MM.1S (cell line): ENCODE measurements at regions not wholly inside any gene's neighbourhood (a gene's known extent, or its start where the extent isn't known, plus 50 kb on each side); places are given as distances from the start of the nearest gene placed in this dataset.

ENCODE experiments used
- DNase-seq: peaks from one replicate; pipeline ENCODE4 v3.0.0-alpha.2; 2015
- H2AFZ ChIP-seq: fragments of 300-600 bp; sonication (generic); 2 replicates; pipeline ENCODE4 v1.6.0; 2016; ENCODE audit warnings: antibody characterized with exemption, low read length
- H3F3A ChIP-seq: fragments of 300-600 bp; sonication (generic); 2 replicates; pipeline ENCODE4 v1.6.1; 2016; ENCODE audit warnings: mild to moderate bottlenecking, antibody characterized with exemption, low read length, moderate library complexity, mixed read lengths; ENCODE audit not compliant: insufficient read depth
- H3K27ac ChIP-seq: fragments of 300-600 bp; sonication (generic); 2 replicates; pipeline ENCODE4 v1.5.1; 2016; ENCODE audit warnings: mild to moderate bottlenecking, low read length
- H3K27me3 ChIP-seq: fragments of 300-600 bp; sonication (generic); replicated peaks from 2 replicates; pipeline ENCODE4 v1.6.0; 2016; ENCODE audit warnings: low read length; ENCODE audit not compliant: insufficient read depth
- H3K36me3 ChIP-seq: fragments of 300-600 bp; sonication (generic); replicated peaks from 2 replicates; pipeline ENCODE4 v1.6.1; 2016; ENCODE audit warnings: mild to moderate bottlenecking, low read length, mixed read lengths; ENCODE audit not compliant: insufficient read depth
- H3K4me1 ChIP-seq: fragments of 300-600 bp; sonication (generic); 2 replicates; pipeline ENCODE4 v1.6.1; 2016; ENCODE audit warnings: low read length, mixed read lengths
- H3K4me2 ChIP-seq: fragments of 300-600 bp; sonication (generic); 2 replicates; pipeline ENCODE4 v1.6.0; 2016; ENCODE audit warnings: low read depth, low read length
- H3K4me3 ChIP-seq: fragments of 300-600 bp; sonication (generic); 2 replicates; pipeline ENCODE4 v1.5.1; 2016; ENCODE audit warnings: low read length, mixed read lengths
- H3K79me2 ChIP-seq: fragments of 300-600 bp; sonication (generic); 2 replicates; pipeline ENCODE4 v1.6.1; 2016; ENCODE audit warnings: mixed run types, low read length, mixed read lengths
- H3K9ac ChIP-seq: fragments of 300-600 bp; sonication (generic); 2 replicates; pipeline ENCODE4 v1.6.1; 2016; ENCODE audit warnings: low read length, mixed read lengths
- H3K9me2 ChIP-seq: fragments of 300-600 bp; sonication (generic); replicated peaks from 2 replicates; pipeline ENCODE4 v1.6.1; 2016; ENCODE audit warnings: mild to moderate bottlenecking, low read length, mixed read lengths; ENCODE audit not compliant: insufficient read depth
- H3K9me3 ChIP-seq: fragments of 300-600 bp; sonication (generic); replicated peaks from 2 replicates; pipeline ENCODE4 v1.6.1; 2016; ENCODE audit warnings: mild to moderate bottlenecking, low read length, mixed read lengths; ENCODE audit not compliant: insufficient read depth
- H4K20me1 ChIP-seq: fragments of 300-600 bp; sonication (generic); 2 replicates; pipeline ENCODE4 v1.6.1; 2016; ENCODE audit warnings: mild to moderate bottlenecking, low read length, moderate library complexity, mixed read lengths; ENCODE audit not compliant: insufficient read depth
- EZH2 ChIP-seq: fragments of 300-600 bp; sonication (generic); optimal IDR thresholded peaks from 2 replicates; pipeline ENCODE3; 2017; ENCODE audit warnings: low read depth, mild to moderate bottlenecking, antibody characterized with exemption, low read length, mixed read lengths
- EZH2phosphoT487 ChIP-seq: fragments of 300-600 bp; sonication (generic); IDR thresholded peaks from 2 replicates; pipeline ENCODE4 v1.6.1; 2018; ENCODE audit warnings: antibody characterized with exemption, low read length
- TF ChIP-seq, protein P1 (sequence below): fragments of 300-600 bp; sonication (generic); IDR thresholded peaks from 2 replicates; pipeline ENCODE4 v1.5.1; 2016; ENCODE audit warnings: antibody characterized with exemption, low read length, mixed read lengths

DNA sequence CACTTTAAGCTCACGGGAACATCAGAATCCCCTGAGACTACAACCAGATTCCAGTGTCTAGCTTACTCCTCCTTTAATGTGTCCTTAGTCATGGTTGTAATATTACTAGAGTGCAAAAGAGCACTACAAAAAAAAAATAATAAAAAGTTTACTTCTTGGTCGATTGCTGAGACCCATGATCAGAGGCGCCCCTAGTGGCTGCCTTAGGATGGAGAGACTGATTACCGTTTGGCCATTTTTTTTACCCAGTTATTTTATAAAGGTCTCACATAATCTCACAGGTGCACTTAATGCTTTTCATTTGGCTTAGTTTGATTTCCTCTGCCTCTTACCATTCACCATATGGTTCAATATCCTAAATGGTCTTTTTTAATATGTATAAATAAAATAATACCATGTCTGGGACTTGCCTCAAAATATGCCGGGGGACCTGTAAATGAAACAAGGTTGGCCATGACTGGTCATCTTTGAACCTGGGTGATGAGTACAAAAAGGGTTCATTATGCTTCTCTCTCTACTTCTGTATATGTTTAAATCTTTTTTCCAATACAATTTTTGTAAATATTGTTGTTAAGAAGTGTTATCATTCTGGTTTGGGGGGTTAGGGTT lies 331.5 kb upstream of the NFE2L3 start:
- no peaks in the 10 kb centered on the region for H3K36me3 ChIP-seq
- no peaks in the 10 kb centered on the region for H3K9me3 ChIP-seq
- no peak overlapping the region for H2AFZ ChIP-seq
- TF ChIP-seq EZH2phosphoT487 (no peak), EZH2 (no peak)
- TF ChIP-seq, protein P1, sequence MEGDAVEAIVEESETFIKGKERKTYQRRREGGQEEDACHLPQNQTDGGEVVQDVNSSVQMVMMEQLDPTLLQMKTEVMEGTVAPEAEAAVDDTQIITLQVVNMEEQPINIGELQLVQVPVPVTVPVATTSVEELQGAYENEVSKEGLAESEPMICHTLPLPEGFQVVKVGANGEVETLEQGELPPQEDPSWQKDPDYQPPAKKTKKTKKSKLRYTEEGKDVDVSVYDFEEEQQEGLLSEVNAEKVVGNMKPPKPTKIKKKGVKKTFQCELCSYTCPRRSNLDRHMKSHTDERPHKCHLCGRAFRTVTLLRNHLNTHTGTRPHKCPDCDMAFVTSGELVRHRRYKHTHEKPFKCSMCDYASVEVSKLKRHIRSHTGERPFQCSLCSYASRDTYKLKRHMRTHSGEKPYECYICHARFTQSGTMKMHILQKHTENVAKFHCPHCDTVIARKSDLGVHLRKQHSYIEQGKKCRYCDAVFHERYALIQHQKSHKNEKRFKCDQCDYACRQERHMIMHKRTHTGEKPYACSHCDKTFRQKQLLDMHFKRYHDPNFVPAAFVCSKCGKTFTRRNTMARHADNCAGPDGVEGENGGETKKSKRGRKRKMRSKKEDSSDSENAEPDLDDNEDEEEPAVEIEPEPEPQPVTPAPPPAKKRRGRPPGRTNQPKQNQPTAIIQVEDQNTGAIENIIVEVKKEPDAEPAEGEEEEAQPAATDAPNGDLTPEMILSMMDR, result peak; percentile 38
- H3K4me1 ChIP-seq, result peaks cover 16% of the 10 kb centered on the region
- no peaks in the 10 kb centered on the region for H4K20me1 ChIP-seq
- DNase-seq, result no peak
- H3K79me2 ChIP-seq, result no peaks in the 10 kb centered on the region
- no peaks in the 10 kb centered on the region for H3K27me3 ChIP-seq
- no peak overlapping the region for H3K4me3 ChIP-seq
- H3K9ac ChIP-seq, result no peak overlapping the region
- H3K9me2 ChIP-seq, result no peaks in the 10 kb centered on the region
- H3K27ac ChIP-seq, result no peak overlapping the region
- no peaks in the 10 kb centered on the region for H3F3A ChIP-seq
- H3K4me2 ChIP-seq, result no peak overlapping the region

DNA sequence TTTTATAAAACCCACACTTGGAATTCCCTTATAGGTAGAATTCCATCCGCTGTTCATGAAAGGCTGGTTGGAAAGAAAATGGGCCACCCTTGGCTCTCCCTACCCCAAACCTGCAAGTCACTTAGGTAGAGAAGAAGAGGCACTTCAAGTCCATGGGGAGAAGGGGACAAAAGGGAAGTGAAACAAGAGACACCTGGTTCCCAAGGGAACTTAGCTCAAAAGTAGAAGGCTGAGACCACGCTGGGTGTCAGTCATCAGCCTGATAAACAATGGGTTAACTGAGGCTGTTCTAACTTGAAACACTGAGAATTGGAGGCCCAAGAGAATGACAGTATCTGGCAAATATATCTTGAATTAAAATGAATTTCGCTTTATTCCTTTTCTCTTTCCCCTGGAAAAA lies 330.8 kb upstream of the NFE2L3 start:
- no peak for DNase-seq
- Histone ChIP-seq H3K4me3 (no peak overlapping the region), H4K20me1 (no peaks in the 10 kb centered on the region), H3K9me2 (no peaks in the 10 kb centered on the region), H3K27ac (no peak overlapping the region), H3K4me2 (no peak overlapping the region), H3K79me2 (no peaks in the 10 kb centered on the region), H3K9me3 (no peaks in the 10 kb centered on the region), H3K27me3 (no peaks in the 10 kb centered on the region), H3K36me3 (no peaks in the 10 kb centered on the region), H3F3A (no peaks in the 10 kb centered on the region), H2AFZ (no peak overlapping the region), H3K4me1 (peaks cover 16% of the 10 kb centered on the region), H3K9ac (no peak overlapping the region)
- TF ChIP-seq, protein P1, result no peak
- TF ChIP-seq EZH2, result no peak
- no peak for TF ChIP-seq EZH2phosphoT487

DNA sequence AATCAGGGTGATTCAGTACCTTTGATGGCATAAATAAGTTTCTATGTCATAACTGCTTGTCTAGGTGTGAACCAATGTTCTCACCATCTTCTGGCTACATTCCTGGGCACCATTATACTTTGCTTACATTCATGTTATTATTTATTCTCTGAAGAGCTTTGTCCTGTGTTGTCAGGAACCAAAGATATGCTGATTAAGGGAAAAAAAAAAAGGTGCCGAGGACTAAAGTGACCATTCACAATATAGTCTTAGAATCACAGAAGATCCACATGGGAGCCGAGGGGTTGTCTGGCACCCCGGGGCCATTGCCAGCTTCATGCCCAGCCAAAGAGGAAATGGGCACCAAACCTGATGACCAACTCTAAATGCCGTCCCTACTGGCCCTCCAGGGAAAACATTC lies 329.2 kb upstream of the NFE2L3 start:
- Histone ChIP-seq H3K4me3 (no peak overlapping the region), H3F3A (no peaks in the 10 kb centered on the region), H3K4me2 (no peak overlapping the region), H3K36me3 (no peaks in the 10 kb centered on the region), H2AFZ (no peak overlapping the region), H3K9me3 (no peaks in the 10 kb centered on the region), H3K9ac (no peak overlapping the region), H3K27ac (no peak overlapping the region), H3K9me2 (no peaks in the 10 kb centered on the region), H3K79me2 (no peaks in the 10 kb centered on the region), H4K20me1 (no peaks in the 10 kb centered on the region), H3K27me3 (no peaks in the 10 kb centered on the region), H3K4me1 (peaks cover 16% of the 10 kb centered on the region)
- no peak for DNase-seq
- TF ChIP-seq EZH2 (no peak), EZH2phosphoT487 (no peak)
- TF ChIP-seq, protein P1, result no peak
